T-helper 2 cell treated with Interferon-gamma antibody and Interleukin-4, amounts not matched to agents 100 ng/mL and 5 ng/mL, for 36 hours (primary cell): ENCODE measurements at regions not wholly inside any gene's neighbourhood (a gene's known extent, or its start where the extent isn't known, plus 50 kb on each side); places are given as distances from the start of the nearest gene placed in this dataset.
"Not testable (repeated sequence)": the region's sequence is repeated elsewhere in the genome, so short reads cannot be mapped to it uniquely, and the experiment has no call there.

Source experiments
- intact Hi-C: fragments of 100-400 bp; cut with micrococcal nuclease; formaldehyde crosslinking; loops from one replicate; pipeline ENCODE4 v1.15.1; 2023

DNA sequence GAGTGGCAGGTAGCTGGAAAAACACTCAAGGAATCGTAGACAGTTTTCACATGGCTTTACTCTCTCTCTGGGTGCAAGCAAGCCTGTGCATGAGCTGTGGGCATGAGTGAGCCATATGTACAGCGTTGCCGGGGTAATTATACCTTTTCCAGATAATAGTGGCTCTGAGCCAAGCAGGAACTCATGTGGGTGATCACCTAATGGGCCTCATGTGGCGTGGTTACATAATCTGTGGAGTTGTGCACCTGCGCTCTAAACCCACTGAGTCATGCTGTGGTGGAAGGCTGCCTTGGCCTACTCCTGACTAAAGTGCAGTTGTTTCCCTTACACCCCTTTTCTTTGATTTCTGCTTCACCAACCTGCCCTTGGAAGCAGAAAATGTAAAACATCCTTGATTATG is 1564.5 kb upstream of the PCDH10 start:
- intact Hi-C loops = no loop called here

DNA sequence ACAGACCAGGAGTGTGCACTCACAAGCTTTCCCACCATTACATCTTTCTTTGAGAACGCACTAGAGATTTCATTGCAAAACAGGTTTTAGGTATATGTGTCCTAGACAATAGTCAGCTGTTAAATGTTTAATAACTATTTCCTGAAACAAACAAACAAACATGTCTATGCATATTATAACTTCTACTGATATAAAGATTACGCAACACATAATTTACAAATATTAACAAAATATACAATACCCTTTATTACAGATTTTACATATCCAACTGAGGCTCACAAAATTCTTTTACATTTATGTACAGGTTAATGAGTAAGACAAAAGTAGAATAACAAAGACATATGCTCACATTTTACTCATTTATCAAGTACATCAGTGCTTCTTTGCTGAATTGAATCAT is 1554.0 kb upstream of the PCDH10 start:
- intact Hi-C loops = no loop called here

DNA sequence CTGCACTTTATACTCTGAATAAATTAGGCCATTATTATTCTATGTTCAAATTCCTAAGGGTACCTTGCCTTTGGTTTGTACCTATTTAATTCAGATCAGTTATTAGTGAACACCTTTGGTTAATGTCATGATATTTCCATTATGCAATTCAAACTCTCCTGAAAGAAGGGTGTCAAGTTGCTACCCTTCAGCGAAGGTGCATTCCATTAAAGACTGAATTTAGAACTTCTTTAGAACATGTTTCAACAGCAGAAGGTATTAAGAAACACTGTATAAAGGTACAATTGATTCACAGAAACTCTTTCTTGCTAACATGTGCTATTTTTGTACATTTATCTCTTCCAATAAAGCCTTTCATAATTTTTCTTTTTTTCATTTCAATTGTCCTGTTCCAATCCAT is 1545.4 kb upstream of the PCDH10 start:
- intact Hi-C loops = no loop called here

DNA sequence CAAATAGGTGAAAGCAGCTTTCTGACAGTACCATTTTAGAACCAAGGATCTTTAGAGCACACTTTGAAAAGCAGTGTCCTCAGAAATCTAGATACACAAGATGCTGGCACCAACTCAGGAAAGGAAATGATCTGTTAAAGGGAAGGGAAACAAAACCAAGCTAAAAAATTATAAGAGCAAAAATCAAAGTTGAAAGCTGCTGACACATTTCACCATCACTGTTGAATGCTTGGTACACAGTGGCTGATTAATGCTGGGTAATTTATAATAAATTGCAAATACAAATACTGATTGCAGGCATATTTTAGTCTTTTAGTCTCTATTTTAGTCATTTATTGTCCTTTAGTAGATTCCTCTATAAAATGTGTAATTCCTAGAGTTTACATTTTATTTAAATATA is 1540.1 kb upstream of the PCDH10 start:
- intact Hi-C loops = no loop called here

DNA sequence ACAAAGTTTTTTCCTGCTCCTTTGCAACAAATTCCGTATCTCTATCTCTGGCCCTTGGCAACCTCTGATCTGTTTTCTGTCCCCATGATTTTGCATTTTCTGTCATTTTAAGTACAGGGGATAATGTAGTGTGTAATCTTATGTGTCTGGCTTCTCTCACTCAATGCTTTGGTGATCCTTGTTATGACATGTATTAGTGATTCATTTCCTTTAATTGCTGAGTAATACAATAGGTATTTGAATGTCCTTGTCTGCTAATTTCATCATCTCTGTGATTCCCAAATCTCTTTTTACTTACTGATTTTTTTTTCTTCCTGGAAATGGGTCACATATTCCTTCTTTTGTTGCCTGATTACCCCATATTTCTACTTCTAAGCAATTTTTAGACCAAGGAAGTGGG is 1538.6 kb upstream of the PCDH10 start:
- intact Hi-C loops = not testable (repeated sequence)

DNA sequence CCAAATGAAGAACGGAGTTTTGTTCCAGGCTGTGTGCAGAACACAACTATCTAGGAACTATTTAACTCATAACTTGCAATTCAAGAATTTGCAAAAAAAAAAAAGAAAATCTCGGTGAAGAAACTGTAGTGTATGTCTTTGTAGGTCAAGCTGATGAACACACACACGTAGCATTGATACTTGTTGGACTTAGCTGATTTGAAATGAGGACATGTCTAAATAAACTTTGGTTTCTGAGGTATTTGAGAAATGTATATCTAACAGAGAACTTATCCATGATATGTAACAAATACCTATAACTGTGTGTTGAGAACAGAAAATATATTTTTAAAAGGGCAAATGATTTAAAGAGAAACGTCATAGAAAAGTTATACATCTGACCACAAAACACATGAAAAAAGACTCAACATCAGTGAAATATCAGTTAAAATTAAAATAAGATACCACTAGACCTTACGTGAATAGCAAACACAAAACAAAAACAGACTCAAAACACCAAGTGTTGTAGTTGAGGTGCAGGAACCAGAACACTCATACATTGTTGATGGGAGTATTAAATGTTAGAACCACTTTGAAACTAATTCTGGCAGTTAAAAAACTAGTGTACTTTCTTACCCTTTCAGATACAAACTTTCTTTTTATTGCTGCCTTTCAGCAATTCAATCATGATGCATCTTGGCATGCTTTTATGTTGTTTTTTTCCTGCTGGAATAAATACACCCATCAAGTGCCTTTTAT is 1535.8 kb upstream of the PCDH10 start:
- intact Hi-C loops = no loop called here

DNA sequence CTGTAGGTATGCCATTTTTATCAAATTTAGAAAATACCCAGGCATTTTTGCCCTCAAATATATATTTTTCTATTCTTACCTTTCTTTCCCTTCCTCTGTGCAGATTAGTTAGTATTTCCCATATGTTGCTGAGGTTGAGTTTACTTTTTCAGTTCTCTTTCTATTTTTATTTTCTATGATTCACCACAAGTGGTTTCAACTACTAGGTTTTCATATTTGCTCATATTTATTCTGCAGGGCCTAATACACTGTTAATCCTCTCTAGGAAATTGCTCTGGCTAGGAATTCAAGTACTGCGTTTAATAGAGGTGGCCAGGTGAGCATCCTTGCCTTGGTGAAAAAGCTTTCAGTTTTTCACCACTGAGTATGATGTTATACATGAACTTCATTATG is 1535.3 kb upstream of the PCDH10 start:
- intact Hi-C loops = no loop called here

DNA sequence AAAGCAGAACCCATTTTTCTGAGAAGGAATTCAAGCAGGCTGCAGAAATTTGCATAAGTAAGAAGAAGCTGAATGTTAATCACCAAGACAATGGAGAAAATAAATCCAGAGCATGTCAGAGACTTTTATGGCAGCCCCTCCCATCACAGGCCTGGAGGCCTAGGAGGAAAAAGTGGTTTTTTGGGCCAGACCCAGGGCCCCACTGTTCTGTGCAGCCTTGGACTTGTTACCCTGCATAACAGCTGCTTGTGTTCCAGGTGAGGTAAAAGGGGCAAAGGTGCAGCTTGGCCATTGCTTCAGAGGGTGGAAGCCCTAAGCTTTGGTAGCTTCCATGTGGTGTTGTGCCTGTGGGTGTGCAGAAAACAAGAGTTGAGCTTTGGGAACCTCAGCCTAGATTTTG is 1516.2 kb upstream of the PCDH10 start:
- intact Hi-C loops = no loop called here

DNA sequence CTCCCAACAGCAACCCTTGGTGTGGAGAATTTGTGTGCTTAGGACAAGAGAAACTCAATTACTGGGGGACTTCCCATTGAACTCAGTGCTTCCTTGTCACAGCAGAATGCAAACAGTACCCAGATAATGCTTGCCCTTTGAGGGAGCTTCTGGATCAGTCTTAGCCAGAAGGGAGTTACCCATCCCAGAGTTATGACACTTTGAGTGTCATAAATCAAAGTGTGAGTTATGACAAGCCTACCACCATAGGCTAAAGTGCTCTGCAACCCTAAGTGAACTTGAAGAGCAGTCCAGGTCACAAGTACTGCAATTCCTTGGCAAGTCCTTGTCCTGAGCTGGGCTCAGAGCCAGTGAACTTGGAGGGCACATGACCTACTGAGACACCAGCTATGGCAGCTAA is 1513.9 kb upstream of the PCDH10 start:
- intact Hi-C loops = no loop called here

DNA sequence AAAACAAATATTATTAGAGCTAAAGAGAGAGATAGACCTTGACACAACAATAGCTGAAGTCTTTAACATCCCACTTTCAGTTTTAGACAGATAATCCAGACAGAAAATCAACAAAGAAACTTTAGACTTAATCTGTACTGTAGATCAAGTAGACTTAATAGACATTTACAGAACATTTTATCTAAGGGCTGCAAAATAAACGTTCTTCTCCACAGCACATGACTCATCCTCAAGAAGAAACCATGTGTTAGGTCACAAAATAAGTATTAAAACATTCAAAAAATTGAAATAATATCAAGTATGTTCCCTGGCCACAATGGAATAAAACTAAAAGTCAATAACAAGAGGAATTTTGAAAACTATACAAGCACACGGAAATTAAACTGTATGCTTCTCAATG is 1510.3 kb upstream of the PCDH10 start:
- intact Hi-C loops = no loop called here

DNA sequence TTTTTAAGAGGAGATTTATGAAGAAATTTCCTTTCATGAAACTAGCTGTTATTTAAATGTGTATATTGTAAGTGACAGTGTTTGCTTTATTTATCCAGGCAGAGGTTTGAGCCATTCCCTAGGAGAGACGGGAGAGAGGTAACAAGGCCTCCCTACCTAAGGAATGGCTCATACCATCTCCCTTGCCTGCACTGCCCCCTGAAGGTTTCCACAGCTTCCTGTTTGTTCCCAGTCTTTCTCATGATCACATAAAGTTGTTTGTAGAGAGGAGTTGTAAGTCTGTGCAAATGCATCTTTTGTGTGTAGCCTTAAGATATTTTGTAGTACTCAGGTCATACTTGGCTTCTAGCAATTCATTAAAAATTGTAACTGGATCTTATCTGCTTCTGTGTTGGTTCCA is 1504.5 kb upstream of the PCDH10 start:
- intact Hi-C loops = no loop called here

DNA sequence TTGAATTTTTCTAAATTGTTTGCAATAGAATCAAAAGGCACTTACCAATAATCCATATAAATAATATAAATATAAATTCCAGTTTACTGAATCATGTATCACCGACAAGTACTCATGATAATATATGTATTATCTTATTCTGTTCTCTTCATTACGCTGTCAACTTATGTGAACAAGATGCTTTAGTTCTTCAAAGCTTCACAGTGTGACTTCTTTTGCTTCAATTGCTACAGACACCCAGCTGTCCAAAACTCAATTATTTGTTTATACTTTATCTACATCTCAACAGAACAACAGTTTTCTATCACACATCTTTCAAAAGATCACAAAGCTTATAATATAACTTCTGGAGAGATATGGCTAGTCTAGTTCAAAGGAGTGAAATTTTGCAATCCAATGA is 1499.9 kb upstream of the PCDH10 start:
- intact Hi-C loops = no loop called here

DNA sequence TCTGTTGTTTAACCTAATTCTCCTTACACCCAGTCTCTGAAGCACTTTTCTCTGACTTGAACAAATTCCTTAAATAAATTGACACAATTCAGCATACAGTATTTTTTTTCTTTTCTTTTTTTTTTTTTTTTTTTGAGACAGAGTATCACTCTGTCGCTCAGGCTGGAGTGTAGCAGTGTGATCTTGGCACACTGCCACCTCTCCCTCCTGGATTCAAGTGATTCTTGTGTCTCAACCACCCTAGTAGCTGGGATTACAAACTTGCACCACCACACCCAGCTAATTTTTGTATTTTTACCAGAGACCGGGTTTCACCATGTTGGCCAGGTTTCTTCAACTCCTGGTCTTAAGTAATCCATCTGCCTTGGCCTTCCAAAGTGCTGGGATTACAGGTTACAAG is 1498.1 kb upstream of the PCDH10 start:
- intact Hi-C loops = no loop called here

DNA sequence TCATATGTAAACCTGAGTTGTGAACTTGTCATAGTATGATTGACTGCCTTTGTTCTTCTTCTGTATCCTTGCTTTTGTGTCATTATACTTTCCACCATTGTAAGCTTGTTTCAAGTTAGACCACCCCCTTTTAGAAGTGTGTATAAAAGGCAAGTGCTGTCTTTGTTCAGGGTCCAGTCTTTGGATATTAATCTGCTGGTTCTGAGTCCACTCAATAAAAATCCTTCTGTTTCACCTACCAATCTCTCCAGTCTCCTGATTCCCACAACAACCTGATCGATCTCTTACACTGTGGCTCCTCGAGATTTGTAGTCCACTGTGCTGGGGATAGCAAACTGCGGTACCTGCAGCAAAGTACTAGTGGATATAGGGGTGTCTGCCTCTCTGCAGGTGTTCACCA is 1465.8 kb upstream of the PCDH10 start:
- intact Hi-C loops = not testable (repeated sequence)

DNA sequence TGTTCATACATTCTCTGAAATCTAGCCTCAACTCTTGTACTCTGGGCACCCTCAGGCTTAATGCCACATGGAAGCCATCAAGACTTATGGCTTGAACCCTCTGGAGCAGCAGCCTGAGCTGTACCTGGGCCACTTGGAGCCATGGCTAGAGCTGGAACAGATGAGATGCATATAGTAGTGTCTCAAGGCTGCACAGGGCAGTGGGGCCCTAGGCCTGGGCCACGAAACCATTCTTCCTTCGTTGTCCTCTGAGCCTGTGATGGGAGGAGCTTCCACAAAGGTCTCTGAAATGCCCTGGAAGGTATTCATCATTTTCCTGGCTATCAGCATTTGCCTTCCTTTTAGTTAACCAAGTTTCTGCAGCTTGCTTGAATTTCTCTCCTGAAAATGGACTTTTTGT is 1427.2 kb upstream of the PCDH10 start:
- intact Hi-C loops = no loop called here

DNA sequence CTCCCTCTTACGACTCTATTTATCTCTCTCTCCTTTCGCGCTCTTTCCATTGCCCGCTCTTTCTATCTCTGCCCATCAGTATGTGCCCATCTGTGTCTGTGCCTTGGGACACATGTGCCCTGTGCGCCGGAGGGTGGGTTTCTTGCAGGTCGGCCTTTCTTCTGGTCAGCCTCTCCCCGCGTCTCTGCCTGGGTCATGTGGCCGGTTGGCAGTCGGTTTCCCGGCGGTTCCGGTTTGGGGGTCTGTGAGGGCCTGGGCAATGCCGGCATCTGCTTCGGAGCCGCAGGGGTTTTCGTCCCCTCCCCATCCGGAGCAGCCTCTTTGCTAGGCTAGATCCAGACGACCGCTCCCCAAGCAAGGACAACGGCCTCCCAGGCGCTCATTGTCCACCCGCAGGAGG is 1426.0 kb upstream of the PCDH10 start:
- intact Hi-C loops = not testable (repeated sequence)

DNA sequence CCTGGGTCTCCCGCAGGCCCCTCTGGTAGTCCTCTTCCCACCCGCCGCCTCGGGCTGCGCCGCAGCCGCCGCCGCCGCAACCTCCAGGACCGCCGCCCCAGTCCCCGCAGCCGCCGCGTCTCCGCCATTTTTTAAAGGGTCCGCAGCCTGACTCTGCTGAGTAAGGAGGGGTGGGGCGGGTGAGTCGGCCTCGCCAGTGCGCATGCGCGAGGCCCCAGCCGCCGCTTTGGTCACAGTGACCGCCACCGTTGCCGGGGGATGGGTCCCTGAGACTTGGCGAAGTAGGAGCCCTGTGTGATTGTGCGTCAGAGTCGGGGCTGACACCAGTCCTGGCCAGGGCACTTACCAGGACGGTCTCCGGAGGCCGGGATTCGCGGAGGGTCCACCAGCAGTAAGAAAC is 1424.2 kb upstream of the PCDH10 start:
- intact Hi-C loops = not testable (repeated sequence)

DNA sequence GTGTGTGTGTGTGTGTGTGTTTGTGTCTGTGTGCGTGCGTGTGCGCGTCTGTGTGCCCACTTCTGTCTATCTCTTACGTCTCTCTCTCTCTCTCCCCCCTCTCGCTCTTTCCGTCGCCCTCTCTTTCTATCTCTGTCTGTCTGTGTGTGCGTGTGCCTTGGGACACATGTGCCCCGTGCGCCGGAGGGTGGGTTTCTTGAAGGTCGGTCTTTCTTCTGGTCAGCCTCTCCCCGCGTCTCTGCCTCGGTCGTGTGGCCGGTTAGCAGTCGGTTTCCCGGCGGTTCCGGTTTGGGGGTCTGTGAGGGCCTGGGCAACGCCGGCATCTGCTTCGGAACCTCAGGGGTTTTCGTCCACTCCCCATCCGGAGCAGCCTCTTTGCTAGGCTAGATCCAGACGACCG is 1423.6 kb upstream of the PCDH10 start:
- intact Hi-C loops = not testable (repeated sequence)

DNA sequence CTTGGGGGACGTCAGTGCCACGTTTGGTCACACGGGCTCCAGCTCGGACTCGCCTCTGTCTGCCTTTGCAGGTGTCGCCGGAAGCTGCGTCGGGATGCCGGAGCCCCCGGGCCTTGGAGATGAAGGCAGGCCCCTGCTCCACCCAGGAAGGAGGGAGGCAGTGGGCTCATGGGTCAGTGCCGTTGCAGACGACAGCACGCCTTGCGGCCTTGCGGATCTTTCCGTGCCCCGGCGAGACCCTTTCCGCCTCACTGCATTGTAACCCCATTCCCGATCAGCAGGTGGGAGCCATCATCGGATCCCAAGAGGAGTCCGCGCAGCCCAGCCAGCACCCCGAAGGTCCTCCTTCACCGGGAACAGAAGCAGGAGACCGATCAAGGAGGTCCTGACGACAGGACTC is 1422.2 kb upstream of the PCDH10 start:
- intact Hi-C loops = not testable (repeated sequence)

DNA sequence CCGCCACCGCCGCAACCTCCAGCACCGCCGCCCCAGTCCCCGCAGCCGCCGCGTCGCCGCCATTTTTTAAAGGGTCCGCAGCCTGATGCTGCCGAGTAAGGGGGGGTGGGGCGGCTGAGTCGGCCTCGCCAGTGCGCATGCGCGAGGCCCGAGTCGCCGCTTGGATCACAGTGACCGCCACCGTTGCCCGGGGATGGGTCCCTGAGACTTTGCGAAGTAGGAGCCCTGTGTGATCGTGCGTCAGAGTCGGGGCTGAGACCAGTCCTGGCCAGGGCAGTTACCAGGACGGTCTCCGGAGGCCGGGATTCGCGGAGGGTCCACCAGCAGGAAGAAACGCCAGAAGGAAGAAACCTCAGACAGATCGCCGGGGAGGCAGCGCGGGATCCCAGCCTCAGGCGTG is 1421.7 kb upstream of the PCDH10 start:
- intact Hi-C loops = not testable (repeated sequence)

DNA sequence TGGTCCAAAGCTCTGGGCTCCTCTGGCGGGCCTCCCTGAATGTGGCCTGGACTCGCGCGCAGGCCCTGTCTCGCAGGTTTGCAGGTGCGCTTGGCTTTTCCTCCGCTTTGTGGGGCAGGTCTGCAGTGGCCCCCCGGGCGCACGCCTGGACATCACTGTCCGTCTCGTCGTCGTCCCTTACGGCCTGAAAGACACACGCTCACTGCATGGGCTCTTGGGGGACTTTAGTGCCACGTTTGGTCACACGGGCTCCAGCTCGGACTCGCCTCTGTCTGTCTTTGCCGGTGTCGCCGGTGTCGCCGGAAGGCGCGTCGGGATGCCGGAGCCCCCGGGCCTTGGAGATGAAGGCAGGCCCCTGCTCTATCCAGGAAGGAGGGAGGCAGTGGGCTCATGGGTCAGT is 1419.9 kb upstream of the PCDH10 start:
- intact Hi-C loops = not testable (repeated sequence)

DNA sequence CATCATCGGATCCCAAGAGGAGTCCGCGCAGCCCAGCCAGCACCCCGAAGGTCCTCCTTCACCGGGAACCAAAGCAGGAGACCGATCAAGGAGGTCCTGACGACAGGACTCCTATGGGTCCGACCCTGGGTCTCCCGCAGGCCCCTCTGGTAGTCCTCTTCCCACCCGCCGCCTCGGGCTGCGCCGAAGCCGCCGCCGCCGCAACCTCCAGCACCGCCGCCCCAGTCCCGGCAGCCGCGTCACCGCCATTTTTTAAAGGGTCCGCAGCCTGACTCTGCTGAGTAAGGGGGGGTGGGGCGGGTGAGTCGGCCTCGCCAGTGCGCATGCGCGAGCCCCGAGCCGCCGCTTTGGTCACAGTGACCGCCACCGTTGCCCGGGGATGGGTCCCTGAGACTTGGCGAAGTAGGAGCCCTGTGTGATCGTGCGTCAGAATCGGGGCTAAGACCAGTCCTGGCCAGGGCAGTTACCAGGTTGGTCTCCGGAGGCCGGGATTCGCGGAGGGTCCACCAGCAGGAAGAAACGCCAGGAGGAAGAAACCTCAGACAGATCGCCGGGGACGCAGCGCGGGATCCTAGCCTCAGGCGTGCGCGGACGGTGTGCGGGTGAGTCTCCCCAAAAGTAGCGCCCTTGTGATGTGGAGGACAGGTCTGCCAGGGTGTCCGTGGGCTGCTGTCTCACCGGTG is 1419.2 kb upstream of the PCDH10 start:
- intact Hi-C loops = not testable (repeated sequence)

DNA sequence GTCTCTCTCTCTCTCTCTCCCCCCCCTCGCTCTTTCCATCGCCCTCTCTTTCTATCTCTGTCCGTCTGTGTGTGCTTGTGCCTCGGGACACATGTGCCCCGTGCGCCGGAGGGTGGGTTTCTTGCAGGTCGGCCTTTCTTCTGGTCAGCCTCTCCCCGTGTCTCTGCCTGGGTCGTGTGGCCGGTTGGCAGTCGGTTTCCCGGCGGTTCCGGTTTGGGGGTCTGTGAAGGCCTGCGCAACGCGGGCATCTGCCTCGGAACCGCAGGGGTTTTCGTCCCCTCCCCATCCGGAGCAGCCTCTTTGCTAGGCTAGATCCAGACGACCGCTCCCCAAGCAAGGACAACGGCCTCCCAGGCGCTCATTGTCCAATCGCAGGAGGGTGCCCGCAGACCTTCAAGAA is 1418.5 kb upstream of the PCDH10 start:
- intact Hi-C loops = not testable (repeated sequence)
